Neural cell (in vitro differentiated cells): ENCODE measurements at regions not wholly inside any gene's neighbourhood (a gene's known extent, or its start where the extent isn't known, plus 50 kb on each side); places are given as distances from the start of the nearest gene placed in this dataset.

Source experiments
- EP300 ChIP-seq: fragments of 450-650 bp; conservative IDR thresholded peaks from 2 replicates; pipeline ENCODE4 v1.6.1; 2014; ENCODE audit warnings: antibody characterized with exemption, mild to moderate bottlenecking, moderate library complexity; ENCODE audit not compliant: poor library complexity, severe bottlenecking
- EZH2 ChIP-seq: fragments of 200-600, 300-800 bp; shearing (Covaris generic), sonication (generic); IDR thresholded peaks from 2 replicates; pipeline ENCODE4 v1.6.1; 2014; ENCODE audit warnings: antibody characterized with exemption, low read length, borderline replicate concordance, mild to moderate bottlenecking; ENCODE audit not compliant: insufficient read depth, poor library complexity, severe bottlenecking
- POLR2AphosphoS5 ChIP-seq: IDR thresholded peaks from 2 replicates; pipeline ENCODE4 v1.6.1; 2012
- RAD21 ChIP-seq: fragments of 450-650 bp; conservative IDR thresholded peaks from 2 replicates; pipeline ENCODE4 v1.6.1; 2014; ENCODE audit warnings: antibody characterized with exemption, mild to moderate bottlenecking, moderate library complexity
- SMC3 ChIP-seq: fragments of 450-650 bp; conservative IDR thresholded peaks from 2 replicates; pipeline ENCODE4 v1.6.1; 2014; ENCODE audit warnings: antibody characterized with exemption, mild to moderate bottlenecking, moderate library complexity; ENCODE audit not compliant: poor library complexity
- TAF1 ChIP-seq: IDR thresholded peaks from 2 replicates; pipeline ENCODE4 v1.6.1; 2012; ENCODE audit warnings: low read depth
- TF ChIP-seq, protein P1 (sequence below): fragments of 450-650 bp; IDR thresholded peaks from 2 replicates; pipeline ENCODE4 v1.5.1; 2014; ENCODE audit warnings: antibody characterized with exemption, mild to moderate bottlenecking, moderate library complexity; ENCODE audit not compliant: poor library complexity, severe bottlenecking
- TF ChIP-seq, protein P2 (sequence below): IDR thresholded peaks from 2 replicates; pipeline ENCODE4 v1.6.1; 2012; ENCODE audit warnings: borderline replicate concordance

DNA sequence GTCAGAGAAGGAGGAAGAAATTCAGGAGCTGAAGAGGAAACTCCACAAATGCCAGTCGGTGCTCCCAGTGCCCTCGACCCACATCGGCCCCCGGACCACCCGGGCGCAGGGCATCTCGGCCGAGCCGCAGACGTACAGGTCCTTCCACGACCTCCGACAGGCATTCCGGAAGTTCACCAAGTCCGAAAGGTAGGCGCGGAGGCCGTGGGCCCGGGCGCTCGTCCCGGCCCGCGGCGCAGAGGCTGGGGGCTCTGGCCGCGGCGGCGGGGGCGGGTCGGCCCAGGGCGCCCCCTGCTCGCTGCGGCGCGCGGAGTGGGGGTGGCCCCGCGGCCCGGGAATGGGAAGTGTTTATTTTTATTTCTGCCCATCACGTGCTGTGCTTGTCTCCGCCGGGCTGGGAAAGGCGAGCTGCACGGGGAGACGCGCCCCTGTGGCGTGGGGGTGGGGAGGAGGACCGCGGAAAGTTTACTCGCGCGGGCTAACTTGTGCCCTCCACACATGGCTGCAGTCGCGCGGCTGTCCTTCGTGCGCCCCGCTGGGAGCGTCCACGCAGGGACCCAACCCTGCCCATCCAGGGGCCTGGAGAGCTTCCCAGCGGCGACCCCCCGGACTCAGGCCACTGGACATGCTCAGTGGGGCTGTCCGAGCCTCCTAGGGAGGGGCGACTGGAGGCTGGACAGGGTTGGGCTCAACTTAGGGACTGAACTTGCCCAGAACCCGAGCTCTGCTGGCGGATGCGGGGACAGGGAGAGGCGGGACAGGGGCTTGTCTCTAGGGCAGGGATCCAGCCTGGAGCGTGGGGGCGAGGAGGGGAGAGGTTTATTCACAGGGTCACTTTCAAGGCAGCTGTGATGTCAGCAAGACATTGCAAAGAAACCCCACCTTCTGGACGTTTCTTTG is 82.6 kb upstream of the PRKG1 start:
- TF ChIP-seq RAD21, result no peak
- TF ChIP-seq, protein P1, sequence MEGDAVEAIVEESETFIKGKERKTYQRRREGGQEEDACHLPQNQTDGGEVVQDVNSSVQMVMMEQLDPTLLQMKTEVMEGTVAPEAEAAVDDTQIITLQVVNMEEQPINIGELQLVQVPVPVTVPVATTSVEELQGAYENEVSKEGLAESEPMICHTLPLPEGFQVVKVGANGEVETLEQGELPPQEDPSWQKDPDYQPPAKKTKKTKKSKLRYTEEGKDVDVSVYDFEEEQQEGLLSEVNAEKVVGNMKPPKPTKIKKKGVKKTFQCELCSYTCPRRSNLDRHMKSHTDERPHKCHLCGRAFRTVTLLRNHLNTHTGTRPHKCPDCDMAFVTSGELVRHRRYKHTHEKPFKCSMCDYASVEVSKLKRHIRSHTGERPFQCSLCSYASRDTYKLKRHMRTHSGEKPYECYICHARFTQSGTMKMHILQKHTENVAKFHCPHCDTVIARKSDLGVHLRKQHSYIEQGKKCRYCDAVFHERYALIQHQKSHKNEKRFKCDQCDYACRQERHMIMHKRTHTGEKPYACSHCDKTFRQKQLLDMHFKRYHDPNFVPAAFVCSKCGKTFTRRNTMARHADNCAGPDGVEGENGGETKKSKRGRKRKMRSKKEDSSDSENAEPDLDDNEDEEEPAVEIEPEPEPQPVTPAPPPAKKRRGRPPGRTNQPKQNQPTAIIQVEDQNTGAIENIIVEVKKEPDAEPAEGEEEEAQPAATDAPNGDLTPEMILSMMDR, result no peak
- no peak for TF ChIP-seq EP300
- TF ChIP-seq, protein P2, sequence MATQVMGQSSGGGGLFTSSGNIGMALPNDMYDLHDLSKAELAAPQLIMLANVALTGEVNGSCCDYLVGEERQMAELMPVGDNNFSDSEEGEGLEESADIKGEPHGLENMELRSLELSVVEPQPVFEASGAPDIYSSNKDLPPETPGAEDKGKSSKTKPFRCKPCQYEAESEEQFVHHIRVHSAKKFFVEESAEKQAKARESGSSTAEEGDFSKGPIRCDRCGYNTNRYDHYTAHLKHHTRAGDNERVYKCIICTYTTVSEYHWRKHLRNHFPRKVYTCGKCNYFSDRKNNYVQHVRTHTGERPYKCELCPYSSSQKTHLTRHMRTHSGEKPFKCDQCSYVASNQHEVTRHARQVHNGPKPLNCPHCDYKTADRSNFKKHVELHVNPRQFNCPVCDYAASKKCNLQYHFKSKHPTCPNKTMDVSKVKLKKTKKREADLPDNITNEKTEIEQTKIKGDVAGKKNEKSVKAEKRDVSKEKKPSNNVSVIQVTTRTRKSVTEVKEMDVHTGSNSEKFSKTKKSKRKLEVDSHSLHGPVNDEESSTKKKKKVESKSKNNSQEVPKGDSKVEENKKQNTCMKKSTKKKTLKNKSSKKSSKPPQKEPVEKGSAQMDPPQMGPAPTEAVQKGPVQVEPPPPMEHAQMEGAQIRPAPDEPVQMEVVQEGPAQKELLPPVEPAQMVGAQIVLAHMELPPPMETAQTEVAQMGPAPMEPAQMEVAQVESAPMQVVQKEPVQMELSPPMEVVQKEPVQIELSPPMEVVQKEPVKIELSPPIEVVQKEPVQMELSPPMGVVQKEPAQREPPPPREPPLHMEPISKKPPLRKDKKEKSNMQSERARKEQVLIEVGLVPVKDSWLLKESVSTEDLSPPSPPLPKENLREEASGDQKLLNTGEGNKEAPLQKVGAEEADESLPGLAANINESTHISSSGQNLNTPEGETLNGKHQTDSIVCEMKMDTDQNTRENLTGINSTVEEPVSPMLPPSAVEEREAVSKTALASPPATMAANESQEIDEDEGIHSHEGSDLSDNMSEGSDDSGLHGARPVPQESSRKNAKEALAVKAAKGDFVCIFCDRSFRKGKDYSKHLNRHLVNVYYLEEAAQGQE, result no peak
- TF ChIP-seq EZH2, result no peak
- TF ChIP-seq SMC3, result no peak
- no peak for TF ChIP-seq POLR2AphosphoS5
- no peak for TF ChIP-seq TAF1
